ENCODE measurements at regions not wholly inside any gene's neighbourhood (a gene's known extent, or its start where the extent isn't known, plus 50 kb on each side); places are given as distances from the start of the nearest gene placed in this dataset.

- TF ChIP-seq POLR2AphosphoS5 (IDR thresholded peaks at IDR 0.05; ENCODE audit: low read depth, low read length), result no peak
- TF ChIP-seq POLR2A (IDR thresholded peaks at IDR 0.05; ENCODE audit: low read depth, low read length), result no peak
Observed at GRCh38 chr10:35875016-35875676, 233.1 kb upstream of the FZD8 start.

All from GM12892 (cell line).